ENCODE measurements at regions not wholly inside any gene's neighbourhood (a gene's known extent, or its start where the extent isn't known, plus 50 kb on each side); places are given as distances from the start of the nearest gene placed in this dataset.

DNA sequence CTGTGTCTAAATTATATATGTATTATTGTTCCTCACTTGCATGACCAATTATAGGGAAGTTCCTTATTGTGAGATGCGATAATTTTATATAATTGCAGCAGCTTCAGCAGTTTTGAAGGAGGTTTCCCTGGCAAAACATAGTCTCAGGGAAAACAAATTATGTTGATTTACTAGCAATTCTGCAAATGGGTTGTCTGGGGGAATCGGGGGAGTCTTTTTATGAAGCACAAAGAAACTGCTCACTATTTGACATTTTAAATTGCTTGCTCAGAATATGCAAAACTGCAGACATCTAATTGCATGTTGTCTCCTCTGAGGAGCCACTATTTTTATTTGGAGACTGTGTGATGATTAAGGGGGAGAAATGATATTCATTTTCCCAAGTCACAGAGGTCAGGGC, 361.6 kb downstream of the YTHDC2 start:
- TF ChIP-seq, protein P1, sequence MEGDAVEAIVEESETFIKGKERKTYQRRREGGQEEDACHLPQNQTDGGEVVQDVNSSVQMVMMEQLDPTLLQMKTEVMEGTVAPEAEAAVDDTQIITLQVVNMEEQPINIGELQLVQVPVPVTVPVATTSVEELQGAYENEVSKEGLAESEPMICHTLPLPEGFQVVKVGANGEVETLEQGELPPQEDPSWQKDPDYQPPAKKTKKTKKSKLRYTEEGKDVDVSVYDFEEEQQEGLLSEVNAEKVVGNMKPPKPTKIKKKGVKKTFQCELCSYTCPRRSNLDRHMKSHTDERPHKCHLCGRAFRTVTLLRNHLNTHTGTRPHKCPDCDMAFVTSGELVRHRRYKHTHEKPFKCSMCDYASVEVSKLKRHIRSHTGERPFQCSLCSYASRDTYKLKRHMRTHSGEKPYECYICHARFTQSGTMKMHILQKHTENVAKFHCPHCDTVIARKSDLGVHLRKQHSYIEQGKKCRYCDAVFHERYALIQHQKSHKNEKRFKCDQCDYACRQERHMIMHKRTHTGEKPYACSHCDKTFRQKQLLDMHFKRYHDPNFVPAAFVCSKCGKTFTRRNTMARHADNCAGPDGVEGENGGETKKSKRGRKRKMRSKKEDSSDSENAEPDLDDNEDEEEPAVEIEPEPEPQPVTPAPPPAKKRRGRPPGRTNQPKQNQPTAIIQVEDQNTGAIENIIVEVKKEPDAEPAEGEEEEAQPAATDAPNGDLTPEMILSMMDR (IDR thresholded peaks at IDR 0.05; ENCODE audit: insufficient read depth, low read length, poor library complexity, severe bottlenecking): no peak
- no peak for TF ChIP-seq EZH2phosphoT487 (conservative IDR thresholded peaks at IDR 0.05; ENCODE audit: low read length)

Data from SU-DHL-6 (cell line).